ENCODE measurements at regions not wholly inside any gene's neighbourhood (a gene's known extent, or its start where the extent isn't known, plus 50 kb on each side); places are given as distances from the start of the nearest gene placed in this dataset.

DNA sequence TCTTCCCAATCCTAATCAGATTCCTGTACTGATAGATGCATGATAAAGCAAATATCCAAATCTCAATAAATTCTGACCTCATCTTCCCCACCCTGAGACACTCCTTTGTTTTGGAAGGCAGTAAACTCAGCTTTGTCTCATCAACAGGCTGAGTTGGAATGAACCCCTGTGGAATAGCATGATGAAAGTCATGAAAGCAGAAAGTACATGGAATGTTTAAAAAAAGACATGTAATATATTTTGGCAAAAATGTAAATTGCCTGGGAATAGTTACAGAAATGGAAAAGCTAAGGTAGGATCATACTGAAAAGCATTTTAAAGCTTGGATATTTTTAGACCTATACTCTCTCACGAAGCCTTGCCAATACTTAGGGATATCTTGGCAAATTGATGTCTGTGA, 468.7 kb upstream of the CDH7 start:
- no peak for TF ChIP-seq ZFX (IDR thresholded peaks at IDR 0.05)
- TF ChIP-seq, protein P1, sequence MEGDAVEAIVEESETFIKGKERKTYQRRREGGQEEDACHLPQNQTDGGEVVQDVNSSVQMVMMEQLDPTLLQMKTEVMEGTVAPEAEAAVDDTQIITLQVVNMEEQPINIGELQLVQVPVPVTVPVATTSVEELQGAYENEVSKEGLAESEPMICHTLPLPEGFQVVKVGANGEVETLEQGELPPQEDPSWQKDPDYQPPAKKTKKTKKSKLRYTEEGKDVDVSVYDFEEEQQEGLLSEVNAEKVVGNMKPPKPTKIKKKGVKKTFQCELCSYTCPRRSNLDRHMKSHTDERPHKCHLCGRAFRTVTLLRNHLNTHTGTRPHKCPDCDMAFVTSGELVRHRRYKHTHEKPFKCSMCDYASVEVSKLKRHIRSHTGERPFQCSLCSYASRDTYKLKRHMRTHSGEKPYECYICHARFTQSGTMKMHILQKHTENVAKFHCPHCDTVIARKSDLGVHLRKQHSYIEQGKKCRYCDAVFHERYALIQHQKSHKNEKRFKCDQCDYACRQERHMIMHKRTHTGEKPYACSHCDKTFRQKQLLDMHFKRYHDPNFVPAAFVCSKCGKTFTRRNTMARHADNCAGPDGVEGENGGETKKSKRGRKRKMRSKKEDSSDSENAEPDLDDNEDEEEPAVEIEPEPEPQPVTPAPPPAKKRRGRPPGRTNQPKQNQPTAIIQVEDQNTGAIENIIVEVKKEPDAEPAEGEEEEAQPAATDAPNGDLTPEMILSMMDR (conservative IDR thresholded peaks at IDR 0.05) = no peak
- H3K27ac ChIP-seq = no peak overlapping the region

DNA sequence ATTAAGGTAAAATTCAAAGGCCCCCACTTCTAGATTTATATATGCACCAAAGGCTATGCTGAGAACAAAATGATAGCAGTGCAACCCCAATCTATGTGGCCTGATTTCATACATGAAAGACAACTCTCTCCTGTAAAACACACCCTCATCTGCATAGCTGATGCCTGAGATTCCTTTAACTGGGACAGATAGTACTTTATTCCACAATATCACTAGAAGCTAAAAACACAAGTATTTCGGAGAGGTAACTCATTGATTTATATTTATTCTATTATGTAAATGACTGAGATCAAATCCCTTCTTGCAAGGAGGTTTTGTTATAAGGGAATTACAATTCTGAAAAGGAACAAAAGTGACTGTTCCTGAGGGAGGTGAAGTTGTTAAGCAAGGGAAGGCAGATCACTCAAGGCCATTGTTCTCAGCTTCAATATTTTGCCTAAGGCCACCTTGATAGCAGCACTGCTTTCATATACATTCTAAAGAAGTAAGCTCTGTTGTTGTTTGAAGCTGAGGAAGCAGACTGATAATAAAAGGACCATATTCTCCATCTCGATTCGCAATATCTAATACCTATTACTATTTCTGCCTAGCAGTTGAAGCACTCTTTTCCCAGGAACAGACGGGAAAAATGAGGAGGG, 471.0 kb upstream of the CDH7 start:
- H3K27ac ChIP-seq = no peak overlapping the region
- TF ChIP-seq, protein P1 (conservative IDR thresholded peaks at IDR 0.05) = no peak
- no peak for TF ChIP-seq ZFX (IDR thresholded peaks at IDR 0.05)

DNA sequence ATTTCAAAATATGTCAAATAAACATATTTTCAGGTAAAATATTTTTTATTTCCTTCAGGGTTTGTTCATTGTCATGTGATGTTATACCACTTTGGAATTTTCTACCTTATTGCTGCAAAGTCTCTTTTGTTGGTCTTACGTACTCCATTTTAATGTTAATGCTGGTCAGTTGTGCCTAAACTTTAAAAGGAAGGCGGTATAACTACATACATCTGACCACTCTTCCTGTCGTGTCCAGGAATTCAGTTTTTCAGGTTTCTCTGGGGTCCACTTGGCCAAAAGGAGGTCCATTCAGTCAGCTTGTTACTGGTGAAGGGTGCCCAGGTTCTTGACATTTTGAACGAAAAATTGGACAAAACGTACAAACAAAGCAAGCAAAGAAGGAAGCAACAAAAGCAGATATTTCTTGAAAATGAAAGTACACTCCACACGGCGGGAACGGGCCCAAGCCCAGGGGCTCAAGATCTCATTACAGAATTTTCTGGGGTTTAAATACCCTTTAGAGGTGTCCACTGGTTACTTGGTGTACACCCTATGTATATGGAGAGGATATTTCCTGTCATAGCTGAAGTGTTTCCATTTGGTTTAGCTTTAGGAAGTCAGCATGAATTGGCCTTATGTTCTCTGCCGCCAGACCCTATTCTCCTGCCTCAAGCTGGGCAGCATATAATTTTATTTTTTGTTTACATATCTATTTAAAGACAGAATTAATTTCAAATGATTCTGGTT, 471.7 kb upstream of the CDH7 start:
- TF ChIP-seq, protein P1 (conservative IDR thresholded peaks at IDR 0.05) = no peak
- no peak for TF ChIP-seq ZFX (IDR thresholded peaks at IDR 0.05)
- H3K27ac ChIP-seq = no peak overlapping the region

DNA sequence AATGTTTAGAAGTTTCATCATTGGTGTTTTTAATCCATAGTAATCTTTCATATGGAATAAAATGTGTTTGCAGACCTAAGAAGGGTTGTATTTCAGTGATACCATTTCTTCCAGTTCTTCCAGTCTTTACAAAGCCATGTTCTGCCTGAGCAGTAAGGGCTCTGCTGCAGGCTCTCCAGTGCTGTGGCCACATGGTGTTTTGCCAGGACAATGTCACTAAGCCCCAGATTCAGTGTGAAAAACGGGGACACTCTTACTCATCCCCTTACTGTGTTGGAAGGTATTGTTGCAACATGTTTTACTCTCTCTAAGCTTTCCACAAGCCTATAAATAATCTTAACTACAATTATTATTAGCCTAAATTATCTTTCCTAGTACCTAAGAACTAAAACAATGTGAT, 481.4 kb upstream of the CDH7 start:
- TF ChIP-seq, protein P1 (conservative IDR thresholded peaks at IDR 0.05) = no peak
- no peak for TF ChIP-seq ZFX (IDR thresholded peaks at IDR 0.05)
- no peak overlapping the region for H3K27ac ChIP-seq

DNA sequence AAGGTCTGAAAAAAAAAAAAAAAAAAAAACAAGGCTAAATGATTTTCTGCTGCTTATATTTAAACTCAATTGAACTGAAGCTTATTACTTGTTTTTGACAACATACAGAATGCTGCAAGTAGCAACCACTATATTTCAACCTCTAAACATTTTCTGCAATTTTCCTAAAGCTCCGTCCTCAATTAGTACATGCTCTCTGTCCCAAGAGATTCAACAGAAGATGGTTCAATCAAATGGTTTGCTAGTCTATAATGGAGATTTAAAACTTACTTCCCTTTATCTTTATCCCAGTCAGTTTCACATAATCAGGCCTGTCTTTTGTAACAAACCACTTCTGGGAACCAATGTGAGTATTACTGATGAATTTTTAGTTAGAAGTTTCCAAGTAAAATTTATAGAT, 485.1 kb upstream of the CDH7 start:
- TF ChIP-seq, protein P1 (conservative IDR thresholded peaks at IDR 0.05) = no peak
- no peak for TF ChIP-seq ZFX (IDR thresholded peaks at IDR 0.05)

DNA sequence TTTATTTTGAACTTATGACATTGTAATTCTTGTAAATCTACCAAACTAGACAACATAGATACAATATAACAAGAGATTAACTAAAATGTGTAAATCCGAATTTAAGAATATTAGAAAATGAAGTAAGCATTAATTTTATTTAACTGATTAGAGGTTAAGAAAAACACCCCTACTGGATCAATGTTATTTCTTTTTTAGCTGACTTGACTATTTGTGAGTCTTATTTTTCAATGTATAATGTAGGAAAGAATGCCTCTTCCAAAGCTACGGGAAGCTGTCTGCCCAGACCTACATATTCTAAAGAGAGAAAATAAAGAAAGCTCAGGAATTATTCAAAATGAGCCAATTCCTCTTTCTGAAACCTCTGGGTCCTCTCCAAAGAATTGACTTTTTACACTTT, 490.8 kb upstream of the CDH7 start:
- TF ChIP-seq, protein P1 (conservative IDR thresholded peaks at IDR 0.05) = no peak
- no peak for TF ChIP-seq ZFX (IDR thresholded peaks at IDR 0.05)

More for the DNA sequence above, 485.1 kb upstream of the CDH7 start:
- no peak overlapping the region for H3K27ac ChIP-seq

DNA sequence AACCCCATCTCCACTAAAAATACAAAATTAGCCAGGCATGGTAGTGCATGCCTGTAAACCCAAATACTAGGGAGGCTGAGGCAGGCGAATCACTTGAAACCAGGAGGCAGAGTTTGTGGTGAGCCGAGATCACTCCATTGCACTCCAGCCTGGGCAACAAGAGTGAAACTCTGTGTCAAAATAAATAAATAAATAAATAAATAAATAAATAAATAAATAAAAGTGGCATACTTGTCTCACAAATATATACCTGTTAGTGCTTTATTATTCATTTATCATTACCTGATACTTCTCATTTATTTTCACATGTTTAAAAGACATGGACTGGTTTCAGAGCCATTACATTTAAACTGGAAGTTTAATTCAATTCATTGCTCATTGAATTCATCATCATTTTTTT, 491.4 kb upstream of the CDH7 start:
- no peak for TF ChIP-seq ZFX (IDR thresholded peaks at IDR 0.05)
- TF ChIP-seq, protein P1 (conservative IDR thresholded peaks at IDR 0.05) = no peak
- no peak overlapping the region for H3K27ac ChIP-seq

More for the DNA sequence above, 490.8 kb upstream of the CDH7 start:
- no peak overlapping the region for H3K27ac ChIP-seq
